B cell (primary cell): ENCODE measurements at regions not wholly inside any gene's neighbourhood (a gene's known extent, or its start where the extent isn't known, plus 50 kb on each side); places are given as distances from the start of the nearest gene placed in this dataset.

Experiments
- EZH2 ChIP-seq: IDR thresholded peaks from 2 replicates; pipeline ENCODE4 v1.6.1; 2012; ENCODE audit warnings: borderline replicate concordance, low read depth, mild to moderate bottlenecking, moderate library complexity, low read length; ENCODE audit not compliant: insufficient read depth, poor library complexity, severe bottlenecking
- TF ChIP-seq, protein P1 (sequence below): fragments of 200-600 bp; IDR thresholded peaks from one replicate; pipeline ENCODE4 v1.8.0; 2022; ENCODE audit warnings: antibody characterized with exemption, mild to moderate bottlenecking

DNA sequence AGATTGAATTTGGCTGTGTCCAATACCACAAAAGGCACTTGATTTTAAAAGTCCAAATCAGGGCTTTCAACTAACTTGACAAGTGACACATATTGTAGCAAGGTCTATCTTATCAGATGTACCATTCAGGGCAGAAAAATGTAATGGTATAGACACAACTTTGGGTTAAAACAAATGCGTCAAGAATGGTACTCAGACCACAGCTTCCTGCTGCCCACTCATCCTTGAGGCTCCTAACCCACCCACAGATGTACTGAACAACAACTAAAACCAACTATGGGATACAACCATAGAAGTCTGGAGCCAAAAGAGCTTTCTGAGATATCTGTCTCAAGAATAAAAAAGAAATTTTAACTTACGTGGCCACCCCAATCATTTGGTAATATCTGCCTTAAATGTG is 105.2 kb downstream of the RBM43 start:
- TF ChIP-seq, protein P1, sequence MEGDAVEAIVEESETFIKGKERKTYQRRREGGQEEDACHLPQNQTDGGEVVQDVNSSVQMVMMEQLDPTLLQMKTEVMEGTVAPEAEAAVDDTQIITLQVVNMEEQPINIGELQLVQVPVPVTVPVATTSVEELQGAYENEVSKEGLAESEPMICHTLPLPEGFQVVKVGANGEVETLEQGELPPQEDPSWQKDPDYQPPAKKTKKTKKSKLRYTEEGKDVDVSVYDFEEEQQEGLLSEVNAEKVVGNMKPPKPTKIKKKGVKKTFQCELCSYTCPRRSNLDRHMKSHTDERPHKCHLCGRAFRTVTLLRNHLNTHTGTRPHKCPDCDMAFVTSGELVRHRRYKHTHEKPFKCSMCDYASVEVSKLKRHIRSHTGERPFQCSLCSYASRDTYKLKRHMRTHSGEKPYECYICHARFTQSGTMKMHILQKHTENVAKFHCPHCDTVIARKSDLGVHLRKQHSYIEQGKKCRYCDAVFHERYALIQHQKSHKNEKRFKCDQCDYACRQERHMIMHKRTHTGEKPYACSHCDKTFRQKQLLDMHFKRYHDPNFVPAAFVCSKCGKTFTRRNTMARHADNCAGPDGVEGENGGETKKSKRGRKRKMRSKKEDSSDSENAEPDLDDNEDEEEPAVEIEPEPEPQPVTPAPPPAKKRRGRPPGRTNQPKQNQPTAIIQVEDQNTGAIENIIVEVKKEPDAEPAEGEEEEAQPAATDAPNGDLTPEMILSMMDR: no peak
- no peak for TF ChIP-seq EZH2
